Peyer's patch (tissue), 4 donors: ENCODE measurements at regions not wholly inside any gene's neighbourhood (a gene's known extent, or its start where the extent isn't known, plus 50 kb on each side); places are given as distances from the start of the nearest gene placed in this dataset.

Experiments
- DNase-seq, 3 donors: peaks; one replicate each; pipeline ENCODE4 v3.0.0-alpha.2; 2017 to 2019
- H3K27ac ChIP-seq, 4 donors: fragments of 200-600 bp; sonication (generic); one replicate each; pipeline ENCODE4 v1.5.1; 2016 to 2019
- H3K27me3 ChIP-seq, 2 donors: fragments of 200-600 bp; sonication (generic); one replicate each; pipeline ENCODE4 v1.5.1; 2019
- H3K36me3 ChIP-seq, 3 donors: fragments of 200-600 bp; sonication (generic); one replicate each; pipeline ENCODE4 v1.5.1; 2016 to 2019
- H3K4me1 ChIP-seq, 4 donors: fragments of 200-600 bp; sonication (generic); one replicate each; pipeline ENCODE4 v1.5.1; 2016 to 2019
- H3K4me3 ChIP-seq, 4 donors: fragments of 200-600 bp; sonication (generic); 1 replicate in 3 of 4; 2 replicates in 1 of 4; pipeline ENCODE4 v1.5.1; 2016 to 2019; ENCODE audit warnings: mild to moderate bottlenecking in 1 of 4
- H3K9me3 ChIP-seq, 4 donors: fragments of 200-600 bp; sonication (generic); one replicate each; pipeline ENCODE4 v1.5.1; 2016 to 2019; ENCODE audit warnings: mild to moderate bottlenecking in 1 of 4
- POLR2A ChIP-seq, 2 donors: fragments of 450-650 bp; IDR thresholded peaks; one replicate each; pipeline ENCODE4 v1.5.1; 2017; ENCODE audit warnings: antibody characterized with exemption in 2 of 2, mild to moderate bottlenecking in 2 of 2, moderate library complexity in 2 of 2
- TF ChIP-seq, protein P1 (sequence below), 6 experiments: fragments of 450-650 bp in 4 of 6; fragments of 200-600 bp in 2 of 6; sonication (generic) in 1 of 6; IDR thresholded peaks; one replicate each; pipeline ENCODE4 v1.5.1; 2017 to 2019; ENCODE audit warnings: antibody characterized with exemption in 6 of 6, mild to moderate bottlenecking in 3 of 6, moderate library complexity in 1 of 6

DNA sequence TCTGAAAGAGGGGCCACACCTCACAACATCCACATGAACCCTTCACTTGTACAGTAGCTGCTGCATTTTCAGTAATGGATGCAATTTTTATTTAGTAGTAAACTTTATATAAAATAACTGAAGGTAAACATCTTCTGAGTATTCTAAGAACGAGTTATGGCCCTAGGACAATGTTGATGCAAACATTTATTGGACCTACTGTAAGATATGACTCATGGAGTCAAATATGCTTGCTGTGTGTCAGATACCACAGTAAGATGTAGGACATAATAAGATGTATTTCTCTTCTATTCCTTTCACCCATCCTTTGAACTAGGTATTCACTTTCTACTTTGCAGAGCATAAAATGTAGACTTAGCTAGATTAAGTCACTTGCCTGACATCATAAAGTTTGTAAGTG lies 87.6 kb downstream of the TEX13C start:
- DNase-seq = no peak
- H3K36me3 ChIP-seq = no peaks in the 10 kb centered on the region
- TF ChIP-seq, protein P1, sequence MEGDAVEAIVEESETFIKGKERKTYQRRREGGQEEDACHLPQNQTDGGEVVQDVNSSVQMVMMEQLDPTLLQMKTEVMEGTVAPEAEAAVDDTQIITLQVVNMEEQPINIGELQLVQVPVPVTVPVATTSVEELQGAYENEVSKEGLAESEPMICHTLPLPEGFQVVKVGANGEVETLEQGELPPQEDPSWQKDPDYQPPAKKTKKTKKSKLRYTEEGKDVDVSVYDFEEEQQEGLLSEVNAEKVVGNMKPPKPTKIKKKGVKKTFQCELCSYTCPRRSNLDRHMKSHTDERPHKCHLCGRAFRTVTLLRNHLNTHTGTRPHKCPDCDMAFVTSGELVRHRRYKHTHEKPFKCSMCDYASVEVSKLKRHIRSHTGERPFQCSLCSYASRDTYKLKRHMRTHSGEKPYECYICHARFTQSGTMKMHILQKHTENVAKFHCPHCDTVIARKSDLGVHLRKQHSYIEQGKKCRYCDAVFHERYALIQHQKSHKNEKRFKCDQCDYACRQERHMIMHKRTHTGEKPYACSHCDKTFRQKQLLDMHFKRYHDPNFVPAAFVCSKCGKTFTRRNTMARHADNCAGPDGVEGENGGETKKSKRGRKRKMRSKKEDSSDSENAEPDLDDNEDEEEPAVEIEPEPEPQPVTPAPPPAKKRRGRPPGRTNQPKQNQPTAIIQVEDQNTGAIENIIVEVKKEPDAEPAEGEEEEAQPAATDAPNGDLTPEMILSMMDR (IDR thresholded peaks at IDR 0.05) = no peak
- TF ChIP-seq POLR2A (IDR thresholded peaks at IDR 0.05) = no peak
- no peak overlapping the region for H3K4me3 ChIP-seq
- H3K27me3 ChIP-seq = no peaks in the 10 kb centered on the region
- H3K9me3 ChIP-seq = no peaks in the 10 kb centered on the region
- no peaks in the 10 kb centered on the region for H3K4me1 ChIP-seq
- no peak overlapping the region for H3K27ac ChIP-seq

DNA sequence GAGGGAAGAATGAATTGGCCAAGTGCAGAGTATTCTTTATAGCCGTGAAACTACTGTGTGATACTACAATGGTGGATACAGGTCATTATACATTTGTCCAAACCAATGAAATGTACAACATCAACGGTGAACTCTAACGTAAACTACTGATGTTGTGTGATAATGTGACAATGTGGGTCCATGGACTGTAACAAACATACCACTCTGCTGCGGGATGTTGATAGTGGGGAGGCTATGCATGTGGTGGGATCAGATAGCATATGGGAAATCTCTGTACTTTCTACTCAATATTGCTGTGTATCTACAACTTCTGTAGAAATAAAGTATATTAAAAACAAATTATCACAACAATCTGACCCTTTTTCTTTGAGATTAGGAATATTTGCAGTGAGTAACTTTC lies 101.1 kb downstream of the TEX13C start:
- no peaks in the 10 kb centered on the region for H3K9me3 ChIP-seq
- no peaks in the 10 kb centered on the region for H3K36me3 ChIP-seq
- DNase-seq = no peak
- TF ChIP-seq, protein P1 (IDR thresholded peaks at IDR 0.05) = no peak
- TF ChIP-seq POLR2A (IDR thresholded peaks at IDR 0.05) = no peak
- H3K27me3 ChIP-seq = no peaks in the 10 kb centered on the region
- H3K4me1 ChIP-seq = no peaks in the 10 kb centered on the region
- no peak overlapping the region for H3K4me3 ChIP-seq
- no peak overlapping the region for H3K27ac ChIP-seq

DNA sequence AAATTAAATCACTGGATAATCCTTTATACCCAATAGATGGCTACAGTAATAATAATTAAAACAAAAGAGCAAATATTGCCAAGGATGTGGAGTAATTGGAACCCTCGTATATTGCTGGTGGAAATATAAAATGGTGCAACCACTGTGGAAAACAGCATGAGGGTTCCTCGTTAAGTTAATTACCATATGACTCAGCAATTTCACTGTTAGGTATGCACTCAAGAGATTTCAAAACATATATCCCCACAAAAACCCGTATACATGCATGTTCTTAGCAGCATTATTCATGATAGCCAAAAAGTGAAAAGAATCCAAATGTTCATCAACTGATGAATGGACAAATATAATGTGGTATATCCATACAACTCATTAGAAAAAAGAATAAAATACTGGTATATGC lies 103.3 kb downstream of the TEX13C start:
- Histone ChIP-seq H3K9me3 (no peaks in the 10 kb centered on the region), H3K27me3 (no peaks in the 10 kb centered on the region), H3K4me1 (no peaks in the 10 kb centered on the region), H3K27ac (no peak overlapping the region), H3K4me3 (no peak overlapping the region), H3K36me3 (no peaks in the 10 kb centered on the region)
- TF ChIP-seq POLR2A (IDR thresholded peaks at IDR 0.05) = no peak
- DNase-seq = no peak

DNA sequence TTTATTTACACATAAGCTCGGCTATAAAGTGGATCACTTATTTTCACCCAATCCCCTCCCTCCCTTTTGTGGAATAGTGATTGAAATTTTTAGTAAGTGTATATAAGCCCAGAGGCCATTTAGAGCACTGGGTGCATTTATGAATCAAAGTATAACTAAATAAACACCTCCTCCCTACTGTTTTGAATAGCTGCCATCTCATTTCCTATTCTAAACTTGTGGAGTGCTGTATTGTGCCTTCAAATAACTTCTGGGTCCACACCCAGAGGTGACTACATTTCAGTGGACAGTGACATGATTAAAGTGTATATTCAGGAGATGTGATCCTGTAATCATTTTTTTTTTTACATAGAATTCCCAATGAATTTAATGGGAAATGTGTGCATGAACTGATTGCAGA lies 104.9 kb downstream of the TEX13C start:
- H3K9me3 ChIP-seq = no peaks in the 10 kb centered on the region
- no peak overlapping the region for H3K27ac ChIP-seq
- no peaks in the 10 kb centered on the region for H3K4me1 ChIP-seq
- H3K4me3 ChIP-seq = no peak overlapping the region
- no peak for DNase-seq
- no peaks in the 10 kb centered on the region for H3K27me3 ChIP-seq
- no peaks in the 10 kb centered on the region for H3K36me3 ChIP-seq
- TF ChIP-seq POLR2A (IDR thresholded peaks at IDR 0.05) = no peak
- TF ChIP-seq, protein P1 (IDR thresholded peaks at IDR 0.05) = no peak

DNA sequence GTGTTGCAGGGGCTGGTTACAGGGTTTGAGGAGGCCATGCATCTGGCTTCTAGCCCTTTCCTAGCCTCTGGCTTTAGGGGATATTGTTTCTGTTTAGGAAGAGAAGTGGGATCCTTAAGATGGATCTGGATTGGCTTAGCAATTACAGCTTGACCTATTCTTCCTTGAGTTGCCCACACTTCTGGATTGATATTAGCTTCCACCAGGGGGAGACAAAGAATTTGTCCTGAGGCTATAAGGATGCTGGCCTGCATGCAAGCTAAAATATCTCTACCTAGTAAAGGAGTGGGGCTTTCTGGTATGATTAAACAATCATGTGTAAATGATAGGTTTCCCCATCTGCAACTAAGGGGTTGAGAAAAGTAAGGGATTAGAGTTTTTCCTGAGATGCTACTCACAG lies 117.2 kb downstream of the TEX13C start:
- Histone ChIP-seq H3K9me3 (no peaks in the 10 kb centered on the region), H3K27me3 (no peaks in the 10 kb centered on the region), H3K27ac (no peak overlapping the region), H3K4me3 (no peak overlapping the region), H3K36me3 (no peaks in the 10 kb centered on the region), H3K4me1 (no peaks in the 10 kb centered on the region)
- TF ChIP-seq, protein P1 (IDR thresholded peaks at IDR 0.05) = no peak
- TF ChIP-seq POLR2A (IDR thresholded peaks at IDR 0.05) = no peak
- no peak for DNase-seq

DNA sequence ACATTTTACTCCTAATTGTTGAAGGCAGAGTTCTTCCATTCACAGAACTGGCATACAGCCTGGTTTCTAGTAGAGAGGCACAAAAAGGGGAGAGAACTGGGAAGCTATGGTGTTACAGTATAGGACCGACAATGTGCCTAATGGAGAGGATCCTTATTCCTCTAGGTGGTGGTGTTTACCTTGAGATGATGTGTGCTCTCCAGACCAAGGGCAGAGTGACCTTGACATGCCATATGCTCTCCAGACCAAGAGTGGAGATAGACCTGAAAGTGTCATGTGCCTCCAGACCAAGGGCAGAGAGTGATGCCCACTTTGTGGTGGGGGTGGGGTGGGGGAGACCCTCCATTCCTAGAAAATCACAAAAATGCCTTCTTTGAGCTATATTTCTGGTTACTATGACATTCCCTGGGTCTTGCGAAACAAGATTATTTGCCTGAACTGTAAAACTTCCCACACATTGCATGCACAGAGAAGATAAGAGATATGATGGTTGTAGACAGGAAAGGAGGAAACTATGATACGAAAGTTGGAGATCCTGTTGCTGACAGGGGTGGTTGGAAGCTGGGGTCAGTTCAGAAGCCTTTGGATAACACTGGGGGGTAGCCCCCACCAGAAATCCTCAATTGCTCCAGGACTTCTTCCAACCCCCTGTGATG lies 119.7 kb downstream of the TEX13C start:
- Histone ChIP-seq H3K27me3 (no peaks in the 10 kb centered on the region), H3K4me3 (no peak overlapping the region), H3K27ac (no peak overlapping the region), H3K9me3 (no peaks in the 10 kb centered on the region), H3K4me1 (no peaks in the 10 kb centered on the region), H3K36me3 (no peaks in the 10 kb centered on the region)
- TF ChIP-seq POLR2A (IDR thresholded peaks at IDR 0.05) = no peak
- TF ChIP-seq, protein P1 (IDR thresholded peaks at IDR 0.05) = no peak
- no peak for DNase-seq
